Kidney (tissue), 13 donors: ENCODE measurements at regions not wholly inside any gene's neighbourhood (a gene's known extent, or its start where the extent isn't known, plus 50 kb on each side); places are given as distances from the start of the nearest gene placed in this dataset.

Source experiments
- DNase-seq, 5 donors: peaks; one replicate each; pipeline ENCODE4 v3.0.0-alpha.2; 2013 to 2020
- FAIRE-seq: peaks from 2 replicates; lab custom pipeline; 2012; peaks lifted over from hg19 to GRCh38; lab: Jason Lieb, UNC
- H3K27ac ChIP-seq, 2 donors: one replicate each; pipeline ENCODE4 v1.7.0; 2013; ENCODE audit warnings: low read depth in 2 of 2, low read length in 2 of 2, inconsistent platforms in 1 of 2
- H3K27me3 ChIP-seq: one replicate; pipeline ENCODE4 v1.7.1; 2013; ENCODE audit warnings: low read length, inconsistent platforms; ENCODE audit not compliant: control insufficient read depth, insufficient read depth
- H3K36me3 ChIP-seq, 3 donors: one replicate each; pipeline versions ENCODE4 v1.7.0 to v1.7.1; 2013; ENCODE audit warnings: low read length in 3 of 3, control low read depth in 1 of 3, inconsistent platforms in 1 of 3; ENCODE audit not compliant: insufficient read depth in 3 of 3, control insufficient read depth in 2 of 3
- H3K4me1 ChIP-seq, 3 donors: one replicate each; pipeline versions ENCODE4 v1.7.0 to v1.7.1; 2013; ENCODE audit warnings: low read length in 3 of 3, inconsistent platforms in 1 of 3, low read depth in 1 of 3; ENCODE audit not compliant: control insufficient read depth in 2 of 3, insufficient read depth in 2 of 3
- H3K4me3 ChIP-seq, 3 donors: one replicate each; pipeline versions ENCODE4 v1.7.0 to v1.8.1; 2013; ENCODE audit warnings: low read length in 3 of 3, control low read depth in 1 of 3, inconsistent platforms in 1 of 3
- H3K9ac ChIP-seq, 3 donors: one replicate each; pipeline versions ENCODE4 v1.7.0 to v1.7.1; 2013; ENCODE audit warnings: low read length in 3 of 3, control low read depth in 1 of 3, inconsistent platforms in 1 of 3
- H3K9me3 ChIP-seq, 3 donors: one replicate each; pipeline versions ENCODE4 v1.7.0 to v1.7.1; 2013; ENCODE audit warnings: low read length in 3 of 3, control low read depth in 1 of 3, inconsistent platforms in 1 of 3; ENCODE audit not compliant: control insufficient read depth in 2 of 3, insufficient read depth in 1 of 3
- intact Hi-C: fragments of 100-400 bp; cut with DNase I; formaldehyde crosslinking; loops from one replicate; pipeline ENCODE4 v1.11.1; 2022
- TF ChIP-seq, protein P1 (sequence below): IDR thresholded peaks from 3 replicates; pipeline ENCODE4 v1.5.1; 2012; ENCODE audit warnings: mild to moderate bottlenecking, moderate library complexity, borderline replicate concordance; ENCODE audit not compliant: insufficient read depth; ENCODE audit errors: extremely low read depth
- donor health status: control.
- donor health status: control.
- donor health status: control.
- donor health status: control.
- donor health status: control.
- donor health status: DM: yes; HTN: yes; CAD: no.
- donor health status: Normal renal cell carcinoma (clear cell type).

- Histone ChIP-seq H3K9me3 (no peaks in the 10 kb centered on the region), H3K9ac (no peak overlapping the region), H3K27ac (no peak overlapping the region), H3K4me3 (no peak overlapping the region), H3K36me3 (no peaks in the 10 kb centered on the region), H3K27me3 (no peaks in the 10 kb centered on the region), H3K4me1 (no peaks in the 10 kb centered on the region)
- intact Hi-C loops, result no loop called here
- TF ChIP-seq, protein P1, sequence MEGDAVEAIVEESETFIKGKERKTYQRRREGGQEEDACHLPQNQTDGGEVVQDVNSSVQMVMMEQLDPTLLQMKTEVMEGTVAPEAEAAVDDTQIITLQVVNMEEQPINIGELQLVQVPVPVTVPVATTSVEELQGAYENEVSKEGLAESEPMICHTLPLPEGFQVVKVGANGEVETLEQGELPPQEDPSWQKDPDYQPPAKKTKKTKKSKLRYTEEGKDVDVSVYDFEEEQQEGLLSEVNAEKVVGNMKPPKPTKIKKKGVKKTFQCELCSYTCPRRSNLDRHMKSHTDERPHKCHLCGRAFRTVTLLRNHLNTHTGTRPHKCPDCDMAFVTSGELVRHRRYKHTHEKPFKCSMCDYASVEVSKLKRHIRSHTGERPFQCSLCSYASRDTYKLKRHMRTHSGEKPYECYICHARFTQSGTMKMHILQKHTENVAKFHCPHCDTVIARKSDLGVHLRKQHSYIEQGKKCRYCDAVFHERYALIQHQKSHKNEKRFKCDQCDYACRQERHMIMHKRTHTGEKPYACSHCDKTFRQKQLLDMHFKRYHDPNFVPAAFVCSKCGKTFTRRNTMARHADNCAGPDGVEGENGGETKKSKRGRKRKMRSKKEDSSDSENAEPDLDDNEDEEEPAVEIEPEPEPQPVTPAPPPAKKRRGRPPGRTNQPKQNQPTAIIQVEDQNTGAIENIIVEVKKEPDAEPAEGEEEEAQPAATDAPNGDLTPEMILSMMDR, result no peak
- DNase-seq (no peak), FAIRE-seq (no peak)
These were observed 713.5 kb downstream of the DIAPH3 start for GRCh38 chr13:59450229-59450628.

GRCh38 chr13:59451236-59451635 is 712.5 kb downstream of the DIAPH3 start:
- no peaks in the 10 kb centered on the region for H3K36me3 ChIP-seq
- H3K4me1 ChIP-seq, result no peaks in the 10 kb centered on the region
- no peaks in the 10 kb centered on the region for H3K9me3 ChIP-seq
- H3K27me3 ChIP-seq, result no peaks in the 10 kb centered on the region
- intact Hi-C loops, result no loop called here
- TF ChIP-seq, protein P1, result no peak
- DNase-seq (no peak), FAIRE-seq (no peak)
- no peak overlapping the region for H3K9ac ChIP-seq
- H3K4me3 ChIP-seq, result no peak overlapping the region
- H3K27ac ChIP-seq, result no peak overlapping the region

DNA sequence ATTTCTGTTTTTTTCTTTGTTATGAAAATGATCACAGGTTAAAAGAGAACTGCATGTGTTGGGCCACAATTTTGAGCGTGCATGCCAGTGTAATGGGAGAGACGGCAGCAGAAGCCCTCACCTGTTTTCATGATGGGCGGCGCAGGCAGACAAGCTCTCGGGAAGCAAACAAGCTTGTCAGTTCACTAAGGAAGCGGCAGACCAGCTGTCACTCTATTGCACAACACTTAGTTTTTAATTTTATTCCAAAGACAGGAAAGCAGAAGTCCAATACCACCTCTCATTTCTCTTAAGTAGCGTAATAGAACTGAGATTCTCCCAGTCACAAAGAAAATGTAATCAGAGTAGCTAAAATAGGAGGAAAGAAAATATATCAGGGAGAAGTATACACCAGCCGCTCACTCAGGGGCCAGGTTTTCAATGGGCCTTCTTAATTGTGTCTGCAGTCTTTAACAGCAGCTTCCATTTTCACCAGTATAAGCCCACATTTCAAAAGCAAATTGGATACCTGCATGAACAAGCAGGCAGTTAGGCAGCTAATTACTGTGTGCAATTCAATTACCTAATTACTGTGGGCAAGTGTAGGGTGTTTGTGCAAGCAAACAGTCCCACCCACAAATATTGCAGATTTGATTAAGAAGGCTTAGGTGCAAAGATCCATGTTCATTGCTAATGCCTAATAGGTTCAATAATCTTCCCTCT is 711.4 kb downstream of the DIAPH3 start:
- H3K9ac ChIP-seq, result no peak overlapping the region
- intact Hi-C loops, result no loop called here
- no peak for FAIRE-seq
- H3K9me3 ChIP-seq, result no peaks in the 10 kb centered on the region
- no peak for DNase-seq
- TF ChIP-seq, protein P1, result no peak
- H3K4me3 ChIP-seq, result no peak overlapping the region
- H3K4me1 ChIP-seq, result no peaks in the 10 kb centered on the region
- no peaks in the 10 kb centered on the region for H3K27me3 ChIP-seq
- H3K27ac ChIP-seq, result no peak overlapping the region
- H3K36me3 ChIP-seq, result no peaks in the 10 kb centered on the region
